Posterior cingulate gyrus (tissue), 11 donors: ENCODE measurements at regions not wholly inside any gene's neighbourhood (a gene's known extent, or its start where the extent isn't known, plus 50 kb on each side); places are given as distances from the start of the nearest gene placed in this dataset.

Experiments used
- DNase-seq, 10 donors: peaks; one replicate each; pipeline versions ENCODE4 v3.0.0 to v3.0.0-alpha.2; 2020 to 2021; ENCODE audit warnings: mixed read lengths in 3 of 10
- intact Hi-C: fragments of 100-400 bp; cut with DNase I; formaldehyde crosslinking; loops from one replicate; pipeline ENCODE4 v1.15.1; 2023

GRCh38 chr9:30718483-30718882, 1666.0 kb upstream of the ACO1 start:
- DNase-seq = no peak
- intact Hi-C loops = no loop called here

- DNase-seq = no peak
- intact Hi-C loops = no loop called here
Measured at GRCh38 chr9:30722065-30722464, 1662.4 kb upstream of the ACO1 start.

- no peak for DNase-seq
- intact Hi-C loops = no loop called here
Measured at GRCh38 chr9:30723656-30724055, 1660.8 kb upstream of the ACO1 start.

- DNase-seq = peak in 1 of 10 donors; percentile 60
- intact Hi-C loops = no loop called here
Measured at GRCh38 chr9:30732060-30732459, 1652.4 kb upstream of the ACO1 start.

GRCh38 chr9:30744871-30745270, 1639.6 kb upstream of the ACO1 start:
- DNase-seq = no peak
- intact Hi-C loops = no loop called here

GRCh38 chr9:30746589-30746988, 1637.9 kb upstream of the ACO1 start:
- intact Hi-C loops = no loop called here

GRCh38 chr9:30757723-30758122, 1626.7 kb upstream of the ACO1 start:
- DNase-seq = peak in 4 of 10 donors; percentile 19 to 62 (median 54)
- intact Hi-C loops = no loop called here

More at GRCh38 chr9:30746589-30746988, 1637.9 kb upstream of the ACO1 start:
- no peak for DNase-seq

- peak in 3 of 10 donors; percentile 44 to 57 (median 55) for DNase-seq
- intact Hi-C loops = no loop called here
Measured at GRCh38 chr9:30758726-30759446, 1625.6 kb upstream of the ACO1 start.

- no peak for DNase-seq
Measured at GRCh38 chr9:30765318-30765717, 1619.1 kb upstream of the ACO1 start.

GRCh38 chr9:30771163-30771708, 1613.2 kb upstream of the ACO1 start:
- intact Hi-C loops = no loop called here
- no peak for DNase-seq

More at GRCh38 chr9:30765318-30765717, 1619.1 kb upstream of the ACO1 start:
- intact Hi-C loops = no loop called here

GRCh38 chr9:30771760-30772159, 1612.7 kb upstream of the ACO1 start:
- intact Hi-C loops = no loop called here

GRCh38 chr9:30773427-30773826, 1611.0 kb upstream of the ACO1 start:
- peak in 3 of 10 donors; percentile 53 to 66 (median 61) for DNase-seq
- intact Hi-C loops = no loop called here

More at GRCh38 chr9:30771760-30772159, 1612.7 kb upstream of the ACO1 start:
- DNase-seq = no peak

- DNase-seq = peak in 3 of 10 donors; percentile 48 to 81 (median 56)
- intact Hi-C loops = no loop called here
Measured at GRCh38 chr9:30774326-30774725, 1610.1 kb upstream of the ACO1 start.

- DNase-seq = no peak
- intact Hi-C loops = no loop called here
Measured at GRCh38 chr9:30775236-30775635, 1609.2 kb upstream of the ACO1 start.

GRCh38 chr9:30796764-30797163, 1587.7 kb upstream of the ACO1 start:
- DNase-seq = no peak
- intact Hi-C loops = no loop called here

GRCh38 chr9:30799527-30800101, 1584.8 kb upstream of the ACO1 start:
- DNase-seq = peak in 3 of 10 donors; percentile 37 to 75 (median 51)
- intact Hi-C loops = no loop called here

- intact Hi-C loops = no loop called here
- peak in 3 of 10 donors; percentile 41 to 78 (median 46) for DNase-seq
Measured at GRCh38 chr9:30800421-30800820, 1584.0 kb upstream of the ACO1 start.

- intact Hi-C loops = no loop called here
- DNase-seq = no peak
Measured at GRCh38 chr9:30812821-30813220, 1571.6 kb upstream of the ACO1 start.

GRCh38 chr9:30815585-30815984, 1568.9 kb upstream of the ACO1 start:
- intact Hi-C loops = no loop called here
- no peak for DNase-seq

GRCh38 chr9:30845136-30845535, 1539.3 kb upstream of the ACO1 start:
- intact Hi-C loops = no loop called here
- no peak for DNase-seq

GRCh38 chr9:30846651-30847050, 1537.8 kb upstream of the ACO1 start:
- no peak for DNase-seq
- intact Hi-C loops = no loop called here

- intact Hi-C loops = no loop called here
- peak in 1 of 10 donors; percentile 26 for DNase-seq
Measured at GRCh38 chr9:30851600-30851999, 1532.8 kb upstream of the ACO1 start.
